GM11168 (cell line): ENCODE measurements at regions not wholly inside any gene's neighbourhood (a gene's known extent, or its start where the extent isn't known, plus 50 kb on each side); places are given as distances from the start of the nearest gene placed in this dataset.
"Not testable (repeated sequence)": the region's sequence is repeated elsewhere in the genome, so short reads cannot be mapped to it uniquely, and the experiment has no call there.

ENCODE experiments used
- in situ Hi-C: fragments of 300-500 bp; cut with MboI; formaldehyde crosslinking; loops from one replicate; pipeline ENCODE4 v1.12.0; 2022; ENCODE audit warnings: low sequenced_read_pairs; ENCODE audit not compliant: unreplicated experiment

DNA sequence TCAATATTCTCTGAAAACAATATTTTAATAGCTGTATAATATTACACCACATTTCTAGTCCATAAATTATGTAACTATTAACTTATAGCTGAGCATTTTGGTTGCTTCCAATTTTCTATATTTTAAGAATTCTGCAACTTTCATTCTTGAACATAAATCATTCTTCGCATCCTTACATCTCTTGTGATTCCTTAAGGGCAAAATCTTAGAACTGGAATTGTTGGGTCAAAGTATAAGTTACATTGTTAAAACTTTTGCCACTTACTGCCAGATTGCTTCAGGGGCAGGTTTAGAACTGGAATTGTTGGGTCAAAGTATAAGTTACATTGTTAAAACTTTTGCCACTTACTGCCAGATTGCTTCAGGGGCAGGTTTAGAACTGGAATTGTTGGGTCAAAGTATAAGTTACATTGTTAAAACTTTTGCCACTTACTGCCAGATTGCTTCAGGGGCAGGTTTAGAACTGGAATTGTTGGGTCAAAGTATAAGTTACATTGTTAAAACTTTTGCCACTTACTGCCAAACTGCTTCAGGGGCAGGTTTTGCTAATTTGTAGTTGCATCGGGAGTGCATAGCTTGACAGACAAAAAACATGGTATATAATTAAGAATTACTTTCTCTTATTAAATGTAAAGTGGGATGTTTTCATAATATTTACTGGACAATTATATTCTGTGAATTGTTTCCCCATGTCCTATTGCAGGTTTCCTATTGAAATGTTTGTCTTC, 179.9 kb upstream of the OR13F1 start:
- in situ Hi-C loops: not testable (repeated sequence)

DNA sequence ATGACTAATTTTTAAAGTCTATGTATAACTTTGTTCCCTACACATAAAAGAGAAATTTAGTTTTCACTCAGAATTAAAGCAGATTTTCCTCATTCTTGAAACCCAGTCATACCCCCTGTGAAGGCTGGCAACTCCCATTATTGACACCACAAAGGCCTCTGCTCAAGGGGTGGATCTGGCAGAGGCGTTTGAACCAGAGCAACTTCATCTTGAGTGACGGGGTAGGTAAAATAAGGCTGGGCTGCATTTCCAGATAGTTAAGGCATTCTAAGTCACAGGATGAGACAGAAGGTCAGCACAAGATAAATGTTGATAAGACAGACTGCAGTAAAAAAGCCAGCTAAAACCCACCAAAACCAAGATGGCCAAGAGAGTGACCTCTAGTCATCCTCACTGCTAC, 177.2 kb upstream of the OR13F1 start:
- in situ Hi-C loops: no loop called here

DNA sequence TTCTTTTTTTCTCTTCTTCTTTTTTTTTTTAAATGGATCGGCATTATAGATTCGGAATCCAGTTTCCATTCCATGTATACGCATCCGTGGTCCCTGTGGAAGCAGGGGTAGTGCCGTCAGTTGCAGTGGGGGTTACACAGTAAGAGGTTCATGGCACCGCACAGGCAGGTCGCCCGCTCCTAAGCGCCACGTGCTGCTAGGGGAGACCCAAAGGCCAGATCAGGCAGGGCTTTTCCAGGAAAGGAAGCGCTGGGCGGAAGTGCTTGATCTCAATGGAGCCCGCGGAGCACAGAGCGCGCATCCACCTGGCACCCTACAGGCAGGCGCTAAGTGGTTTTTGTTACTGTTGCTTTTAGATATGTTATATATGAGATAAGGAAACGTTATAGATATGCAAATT, 174.8 kb upstream of the OR13F1 start:
- in situ Hi-C loops: no loop called here

DNA sequence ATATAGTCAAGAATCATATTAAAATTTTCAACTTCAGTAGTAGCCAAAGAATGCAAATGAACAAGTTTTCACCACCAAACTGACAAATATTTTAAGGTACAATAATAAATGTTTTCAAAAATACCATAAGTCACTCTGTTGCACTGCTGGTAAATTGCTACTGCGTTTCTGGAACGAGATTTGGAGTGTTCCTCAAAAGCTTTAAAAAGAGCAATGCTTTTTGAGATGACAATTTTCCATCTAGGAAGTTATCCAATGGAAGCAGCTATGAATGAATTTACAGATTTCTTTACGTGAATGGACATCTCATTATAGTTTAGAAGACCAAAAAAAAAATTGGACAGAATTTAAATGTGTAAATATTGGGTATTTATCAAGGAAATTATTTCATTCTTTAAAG, 173.2 kb upstream of the OR13F1 start:
- in situ Hi-C loops: no loop called here

DNA sequence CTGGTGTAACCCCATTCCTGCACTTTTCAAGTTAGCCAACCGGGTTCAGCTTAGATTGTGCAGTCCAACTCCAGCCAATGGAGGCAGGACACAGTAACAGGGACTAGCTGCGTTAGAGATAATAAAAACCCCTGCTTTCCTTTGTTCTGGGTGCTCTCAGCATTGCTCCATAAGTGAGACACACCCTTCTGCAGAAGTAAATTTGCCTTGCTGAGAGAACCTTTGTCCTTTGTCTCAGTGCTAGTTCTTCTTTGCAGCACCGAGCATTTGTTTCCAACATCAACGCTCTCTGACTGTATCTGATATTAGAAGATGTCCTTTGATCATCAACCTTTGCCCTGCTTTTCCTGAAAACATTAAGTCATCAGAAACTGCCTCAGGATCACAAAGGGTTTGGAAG, 169.5 kb upstream of the OR13F1 start:
- in situ Hi-C loops: no loop called here

DNA sequence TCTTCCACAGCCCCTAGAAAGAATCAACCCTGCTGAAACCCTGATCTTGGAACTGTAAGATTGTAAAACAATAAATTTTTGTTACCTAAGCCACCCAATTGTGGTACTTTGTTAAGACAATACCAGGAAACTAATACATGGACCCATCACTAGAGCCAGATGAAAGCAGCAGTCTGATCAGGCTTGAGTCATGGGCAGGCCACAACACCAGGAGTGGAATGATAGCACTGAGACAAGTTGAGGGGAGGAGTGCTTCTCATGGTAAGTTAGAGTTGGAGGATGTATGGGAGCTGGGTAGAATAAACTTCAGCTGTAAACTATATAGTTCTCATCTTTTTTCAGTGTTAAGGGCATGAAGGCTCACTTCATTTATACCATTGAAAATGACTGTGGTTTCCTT, 164.4 kb upstream of the OR13F1 start:
- in situ Hi-C loops: no loop called here

DNA sequence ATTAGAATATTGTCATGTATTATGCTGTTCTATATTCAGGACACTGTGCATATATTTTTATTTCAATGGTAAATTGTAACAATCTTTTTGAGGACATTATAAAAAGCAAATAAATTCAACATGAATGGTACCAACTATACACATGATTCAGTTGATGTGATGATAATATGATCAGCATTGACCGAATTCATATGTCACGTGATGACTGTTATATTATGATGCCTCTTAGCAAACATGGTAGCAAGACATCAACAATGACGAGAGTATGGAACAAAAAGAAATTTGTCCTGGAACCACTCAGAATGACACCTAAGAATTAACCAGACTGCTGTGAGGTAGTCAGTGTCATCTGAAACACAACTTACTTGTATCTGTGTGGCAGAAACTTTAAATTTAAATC, 161.5 kb upstream of the OR13F1 start:
- in situ Hi-C loops: no loop called here

DNA sequence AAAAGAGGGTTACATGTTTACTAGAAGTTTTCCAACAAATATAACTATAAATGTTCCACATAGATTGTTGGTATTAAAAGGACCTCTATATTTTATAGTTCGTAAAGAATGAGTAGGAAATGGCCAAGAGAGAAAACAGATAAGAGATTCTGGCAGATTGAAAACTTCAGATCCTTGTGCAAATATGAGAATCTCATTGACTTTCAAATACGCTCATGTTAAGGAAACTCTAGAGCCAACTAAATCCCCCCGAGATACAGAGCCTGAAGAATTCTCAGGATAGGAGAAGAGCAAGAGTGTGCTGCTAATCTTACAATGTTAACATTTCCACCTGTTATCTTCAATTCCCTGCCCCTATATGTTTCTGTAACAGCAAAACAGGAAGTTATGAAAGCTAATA, 159.0 kb upstream of the OR13F1 start:
- in situ Hi-C loops: no loop called here

DNA sequence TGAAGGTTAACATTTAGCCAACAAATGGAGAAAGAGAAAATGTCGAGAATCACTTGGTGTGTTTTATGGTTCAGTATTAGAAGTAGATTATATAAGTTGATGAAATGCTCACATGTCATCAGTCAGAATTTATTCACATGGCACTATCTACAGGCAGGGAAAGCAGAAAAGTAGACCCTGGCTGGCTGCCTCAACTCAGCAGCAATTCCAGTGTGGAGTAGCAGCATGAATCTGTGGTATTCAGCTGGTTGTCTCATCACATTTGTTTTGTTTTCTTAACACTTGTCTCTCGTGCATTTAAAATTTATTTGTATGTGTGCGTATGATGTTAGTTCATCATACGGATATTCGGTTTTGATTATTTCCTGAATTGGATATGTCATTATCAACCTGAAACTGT, 153.5 kb upstream of the OR13F1 start:
- in situ Hi-C loops: no loop called here

DNA sequence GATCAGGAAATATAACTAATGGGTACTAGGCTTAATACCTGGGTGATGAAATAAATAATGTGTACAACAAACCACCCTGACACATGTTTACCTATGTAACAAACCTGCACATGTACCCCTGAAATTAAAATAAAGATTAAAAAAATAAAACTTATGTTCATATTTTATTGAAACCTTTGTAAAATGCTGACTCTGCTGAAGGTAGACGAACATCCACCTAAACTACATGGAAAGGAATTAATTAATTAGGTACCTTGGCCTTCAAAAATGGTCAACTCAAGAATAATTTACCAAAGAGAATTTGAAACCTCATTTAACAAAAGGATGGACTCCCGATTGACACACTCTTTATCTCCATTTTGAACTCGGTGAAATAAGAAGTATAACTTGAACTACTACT, 152.3 kb upstream of the OR13F1 start:
- in situ Hi-C loops: no loop called here

DNA sequence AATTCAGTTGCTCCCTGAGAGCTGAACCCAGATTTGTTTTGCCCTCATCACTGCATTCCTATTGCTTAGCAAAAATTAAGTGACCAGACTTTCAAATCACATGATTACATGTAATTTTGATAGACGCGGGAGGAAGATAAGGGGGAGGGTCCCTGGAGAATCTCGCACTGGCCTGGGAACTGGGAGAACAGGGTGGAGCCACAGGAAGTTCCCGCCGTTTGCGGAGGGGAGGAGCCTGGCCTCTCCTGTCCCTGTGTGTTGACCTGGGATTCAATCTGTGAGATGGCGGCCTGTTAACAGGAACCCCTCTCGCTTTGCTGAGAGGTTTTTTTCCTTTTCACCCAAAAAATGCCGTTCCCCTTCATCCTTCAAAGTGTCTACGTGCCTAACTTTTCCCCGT, 142.9 kb upstream of the OR13F1 start:
- in situ Hi-C loops: no loop called here

DNA sequence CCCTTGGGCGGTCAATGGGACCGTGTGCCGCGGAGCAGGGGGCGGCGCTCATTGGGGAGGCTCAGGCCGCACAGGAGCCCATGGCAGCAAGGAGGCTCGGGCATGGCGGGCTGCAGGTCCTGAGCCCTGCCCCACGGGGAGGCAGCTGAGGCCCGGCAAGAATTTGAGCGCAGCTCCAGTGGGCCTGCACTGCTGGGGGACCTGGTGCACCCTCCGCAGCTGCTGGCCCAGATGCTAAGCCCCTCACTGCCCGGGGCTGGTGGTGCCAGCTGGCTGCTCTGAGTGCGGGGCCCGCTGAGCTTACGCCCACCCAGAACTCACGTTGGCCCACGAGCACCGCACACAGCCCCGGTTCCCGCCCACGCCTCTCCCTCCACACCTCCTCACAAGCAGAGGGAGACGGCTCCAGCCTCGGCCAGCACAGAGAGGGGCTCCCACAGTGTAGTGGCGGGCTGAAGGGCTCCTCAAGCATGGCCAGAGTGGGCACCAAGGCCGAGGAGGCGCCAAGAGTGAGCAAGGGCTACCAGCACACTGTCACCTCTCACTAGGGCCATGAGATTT, 141.1 kb upstream of the OR13F1 start:
- in situ Hi-C loops: no loop called here

DNA sequence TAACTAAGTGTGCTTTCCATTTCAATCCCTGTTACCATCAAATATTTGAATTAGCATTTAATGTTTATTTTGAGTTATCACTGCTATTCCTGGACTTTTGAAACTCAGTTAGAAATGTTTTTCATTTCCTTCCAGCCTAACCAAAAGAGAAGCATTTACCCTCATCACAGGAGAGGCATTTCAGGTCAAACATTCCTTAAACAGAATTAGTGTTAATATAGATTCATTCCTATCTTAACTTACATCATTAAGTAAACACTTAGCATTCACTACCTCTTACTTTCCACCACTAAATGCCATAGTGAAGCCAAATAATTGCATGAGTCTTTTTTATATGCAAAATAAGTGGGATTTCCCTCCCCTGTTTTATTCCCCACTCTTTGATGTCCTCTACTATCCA, 136.6 kb upstream of the OR13F1 start:
- in situ Hi-C loops: no loop called here

DNA sequence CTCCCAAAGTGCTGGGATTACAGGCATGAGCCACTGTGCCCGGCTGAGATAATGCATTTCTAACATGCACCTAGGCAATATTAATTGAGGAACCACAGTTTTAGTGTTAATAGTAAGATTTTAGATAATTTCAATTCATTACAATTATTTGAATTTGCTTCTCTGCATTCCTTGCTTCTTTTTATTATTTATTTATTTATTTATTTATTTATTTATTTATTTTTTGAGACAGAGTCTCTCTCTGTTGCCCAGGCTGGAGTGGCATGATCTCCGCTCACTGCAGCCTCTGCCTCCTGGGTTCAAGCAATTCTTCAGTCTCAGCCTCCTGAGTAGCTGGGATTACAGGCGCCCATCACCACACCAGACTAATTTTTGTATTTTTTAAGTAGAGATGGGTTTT, 135.7 kb upstream of the OR13F1 start:
- in situ Hi-C loops: not testable (repeated sequence)

DNA sequence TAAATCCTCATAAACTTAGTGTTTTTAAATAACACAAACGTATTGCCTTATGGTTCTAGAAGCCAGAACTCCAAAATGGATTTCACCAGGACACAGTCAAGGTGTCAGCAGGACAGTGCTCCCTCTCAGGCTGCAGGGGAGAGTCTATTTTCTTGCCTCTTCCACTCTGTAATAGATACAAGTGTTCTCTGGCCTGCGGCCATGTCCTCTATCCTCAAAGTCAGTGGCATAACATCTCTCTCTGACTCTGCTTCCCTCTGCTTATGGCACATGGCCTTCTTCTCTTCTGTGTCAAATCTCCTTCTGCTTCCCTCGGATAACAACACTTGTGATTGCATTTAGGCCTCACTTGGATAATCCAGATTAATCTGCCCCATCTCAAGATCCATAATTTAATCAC, 129.4 kb upstream of the OR13F1 start:
- in situ Hi-C loops: no loop called here

DNA sequence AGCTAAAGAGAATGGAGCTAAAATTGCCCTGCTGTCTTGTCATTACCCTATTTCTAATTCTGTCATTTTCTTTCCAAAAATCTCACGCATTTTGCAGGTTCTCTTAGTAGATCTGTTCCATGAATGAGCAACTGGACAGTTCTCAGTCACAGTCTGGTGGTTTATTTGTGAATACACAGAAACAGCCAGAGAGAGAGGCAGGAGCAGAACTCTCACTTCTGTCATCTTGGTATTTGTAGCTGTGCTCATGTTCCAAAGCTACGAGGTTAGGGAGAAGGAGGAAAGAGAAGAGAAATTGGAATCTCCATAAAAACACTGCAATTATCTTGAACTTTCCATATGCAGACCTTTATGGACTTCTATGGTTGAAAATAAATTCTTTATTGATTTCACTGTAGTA, 118.0 kb upstream of the OR13F1 start:
- in situ Hi-C loops: loop anchor here (10.0 kb wide), 1 partner anchor 201 kb away; no protein-coding TSS in a partner anchor

DNA sequence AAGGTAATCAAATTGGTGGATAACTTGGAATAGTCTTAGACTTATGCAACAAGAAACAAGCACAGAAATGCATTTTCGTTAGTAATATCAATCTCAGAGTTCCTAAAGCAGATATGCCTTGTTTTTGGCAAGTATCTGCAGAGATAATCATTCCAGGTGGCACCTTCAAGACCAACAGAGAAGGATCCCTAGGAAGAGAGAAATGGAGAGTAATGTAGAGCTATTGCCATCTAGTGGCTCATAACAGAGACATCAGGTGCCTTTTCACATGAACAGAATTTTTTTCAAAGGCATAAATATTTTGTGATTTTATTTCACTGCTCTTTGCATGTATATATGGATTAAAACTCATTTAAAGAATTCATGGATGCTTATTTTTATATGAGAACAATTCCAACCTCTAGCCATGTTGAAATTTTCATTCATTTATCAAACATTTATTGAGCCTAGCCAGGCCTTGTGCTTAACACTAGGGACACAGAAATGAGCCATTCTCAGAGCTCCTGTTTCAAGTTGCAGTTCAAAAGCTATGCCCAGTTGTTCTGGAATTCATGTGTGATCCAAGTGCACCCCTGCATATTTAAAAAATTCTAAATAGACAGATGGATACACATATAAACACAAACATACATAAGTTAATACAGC, 117.5 kb upstream of the OR13F1 start:
- in situ Hi-C loops: loop anchor here (10.0 kb wide), 1 partner anchor 202 kb away; no protein-coding TSS in a partner anchor

DNA sequence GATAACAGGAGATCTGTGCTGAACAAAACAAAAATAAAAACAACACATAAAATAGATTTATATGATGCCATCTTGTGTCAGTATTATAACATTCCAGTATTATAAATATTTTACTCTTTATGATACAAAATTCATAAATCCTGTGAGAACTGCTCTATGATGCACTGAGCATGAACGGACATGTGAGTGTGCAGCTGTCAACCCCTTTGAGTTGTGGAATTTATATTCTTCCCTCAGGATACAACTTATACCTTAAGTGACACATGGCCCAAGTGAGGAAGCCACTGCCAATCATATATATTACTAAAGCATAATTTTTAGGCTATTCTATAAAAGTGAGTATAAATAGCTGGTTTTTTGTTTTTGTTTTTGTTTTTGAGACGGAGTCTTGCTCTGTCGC, 116.0 kb upstream of the OR13F1 start:
- in situ Hi-C loops: loop anchor here (10.0 kb wide), 1 partner anchor 203 kb away; no protein-coding TSS in a partner anchor

DNA sequence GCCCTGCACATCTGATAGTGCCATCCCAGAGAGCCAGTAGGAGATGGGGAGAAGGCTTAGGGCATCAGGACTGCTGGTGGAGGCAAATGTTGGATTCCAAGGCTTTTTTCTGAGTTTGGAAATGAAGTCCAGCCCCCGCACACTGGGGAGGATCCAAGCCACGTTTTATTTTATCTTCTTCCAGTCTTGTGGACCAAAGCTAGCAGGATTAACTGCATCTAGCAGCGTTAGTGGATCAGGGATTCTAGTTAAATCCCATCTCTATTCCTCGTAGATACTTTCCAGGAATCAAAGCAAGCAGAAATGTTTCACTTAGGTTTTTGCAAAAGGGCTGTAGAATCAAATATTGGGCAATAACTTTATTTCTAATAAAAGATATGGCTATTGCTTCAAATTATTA, 114.7 kb upstream of the OR13F1 start:
- in situ Hi-C loops: loop anchor here (10.0 kb wide), 1 partner anchor 205 kb away; no protein-coding TSS in a partner anchor

DNA sequence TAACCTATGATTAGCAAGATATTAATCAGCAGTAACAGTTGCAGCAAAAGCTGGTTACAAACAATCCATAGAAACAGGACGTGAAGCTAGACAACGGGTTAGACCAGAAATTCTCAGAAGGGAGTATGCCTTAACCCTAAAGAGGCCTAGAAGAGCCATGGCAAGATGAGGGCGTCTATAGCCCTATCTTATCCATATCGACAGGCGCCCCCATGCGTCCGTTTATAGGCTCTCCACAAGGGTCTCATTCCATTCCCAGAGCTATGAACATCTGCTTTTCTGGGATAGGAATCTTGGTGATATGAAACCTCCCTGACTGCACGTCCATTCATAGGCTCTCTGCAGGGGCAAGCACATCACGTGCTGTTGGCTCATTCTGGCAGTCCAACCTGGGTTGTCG, 109.2 kb upstream of the OR13F1 start:
- in situ Hi-C loops: not testable (repeated sequence)

DNA sequence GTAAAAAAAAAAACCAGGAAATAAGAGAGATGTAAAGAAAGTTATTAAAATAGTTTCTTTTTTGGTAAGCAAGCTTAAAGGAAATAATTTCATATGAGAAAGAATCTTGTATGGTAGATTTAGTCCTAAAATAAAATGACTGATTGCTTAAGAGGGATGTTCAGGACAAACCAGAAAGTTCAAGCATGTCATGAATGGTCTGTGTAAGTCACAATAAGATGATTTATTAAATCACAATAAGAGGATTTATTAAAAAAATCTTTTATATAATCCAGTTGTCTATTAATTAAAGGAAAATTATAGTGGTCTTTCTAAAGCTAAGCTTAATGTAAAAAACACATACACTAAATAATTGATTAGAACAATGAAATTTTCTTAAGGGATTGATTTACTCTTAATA, 91.8 kb upstream of the OR13F1 start:
- in situ Hi-C loops: no loop called here

DNA sequence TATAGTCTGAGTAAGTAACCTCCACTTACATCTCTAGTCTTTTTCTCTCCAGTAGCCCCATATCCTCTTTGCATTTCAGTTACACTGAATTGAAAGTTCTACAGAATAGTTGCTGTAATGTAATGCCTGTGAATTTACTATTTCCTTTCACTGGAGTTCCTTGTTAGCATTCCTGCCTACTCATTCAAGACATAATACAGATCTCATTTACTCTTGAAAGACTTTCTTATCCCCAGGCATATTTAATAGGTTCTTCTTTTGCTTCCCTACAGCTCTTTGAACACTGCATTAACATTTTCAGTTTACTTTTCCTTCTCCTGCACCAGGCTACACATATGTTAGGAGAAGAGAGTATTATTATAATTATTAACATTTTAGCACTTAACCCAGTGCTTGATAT, 87.6 kb upstream of the OR13F1 start:
- in situ Hi-C loops: no loop called here
